HG03460 (cell line): ENCODE measurements at regions not wholly inside any gene's neighbourhood (a gene's known extent, or its start where the extent isn't known, plus 50 kb on each side); places are given as distances from the start of the nearest gene placed in this dataset.

Source experiments
- ATAC-seq: cut with Tn5 transposase; IDR thresholded peaks from one replicate; pipeline ENCODE4 v1.9.1; 2021; ENCODE audit not compliant: unreplicated experiment

DNA sequence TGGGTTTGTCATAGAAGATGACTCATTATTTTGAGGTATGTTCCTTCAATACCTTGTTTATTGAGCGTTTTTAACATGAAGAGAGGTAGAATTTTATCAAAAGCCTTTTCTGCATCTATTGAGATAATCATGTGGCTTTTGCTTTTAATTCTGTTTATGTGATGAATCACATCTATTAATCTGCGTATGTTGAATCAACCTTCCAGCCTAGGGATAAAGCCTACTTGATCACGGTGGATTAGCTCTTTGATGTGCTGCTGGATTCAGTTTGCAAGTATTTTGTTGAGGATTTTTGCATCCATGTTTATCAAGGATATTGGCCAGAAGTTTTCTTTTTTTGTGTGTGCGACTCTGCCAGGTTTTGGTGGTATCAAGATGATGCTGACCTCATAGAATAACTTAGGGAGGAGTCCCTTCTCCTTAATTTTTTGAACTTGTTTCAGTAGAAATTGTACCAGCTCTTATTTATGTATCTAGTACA lies 602.6 kb downstream of the SNAPC1 start:
- ATAC-seq: no peak

DNA sequence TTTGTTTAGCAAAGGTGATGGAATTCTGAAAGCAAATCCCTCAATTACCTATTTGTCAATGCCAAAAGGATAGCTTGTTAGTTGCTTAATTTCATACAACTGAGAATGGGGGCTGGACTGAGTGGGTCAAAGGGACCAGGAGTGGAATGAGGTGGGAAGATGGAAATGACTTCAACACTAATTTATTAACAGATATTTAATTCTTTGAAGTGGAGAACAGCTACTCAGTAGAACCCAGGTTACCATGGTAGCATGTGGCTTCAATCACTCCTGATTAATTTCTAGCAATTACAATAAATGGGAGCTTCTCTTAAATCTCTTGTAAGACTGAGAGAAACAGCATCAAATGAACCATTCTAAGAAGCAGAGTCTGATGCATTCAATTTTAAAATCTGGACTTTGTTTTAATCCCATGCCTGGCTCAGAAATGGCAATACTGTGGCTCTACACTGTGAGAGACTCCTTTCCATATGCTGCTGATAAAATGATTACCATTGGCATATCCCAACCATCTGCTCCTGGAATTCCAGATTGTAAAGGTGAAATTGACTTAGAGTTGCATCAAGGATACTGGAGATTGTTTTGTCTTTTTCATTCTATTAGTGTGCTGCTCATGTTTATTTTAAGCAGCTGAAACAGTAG lies 607.8 kb downstream of the SNAPC1 start:
- ATAC-seq: no peak

DNA sequence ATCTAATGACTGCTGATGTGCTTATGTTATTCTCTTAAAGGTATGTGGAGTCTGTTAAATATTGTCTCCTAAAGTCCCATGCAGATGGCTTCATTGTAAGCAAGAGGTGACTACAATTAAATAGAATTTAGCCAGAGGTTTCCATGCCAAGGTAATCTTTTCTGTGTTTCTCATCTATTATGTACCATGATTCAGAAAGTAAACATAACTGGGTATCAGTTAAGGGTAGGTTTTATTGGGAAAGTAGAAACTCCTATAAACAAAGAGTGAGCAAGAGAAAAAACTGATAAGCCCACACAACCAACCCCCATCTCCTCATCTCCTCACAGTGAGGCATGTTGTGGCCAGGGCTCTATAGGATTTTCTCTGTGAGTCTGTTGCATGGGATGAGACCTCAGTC lies 611.7 kb downstream of the SNAPC1 start:
- no peak for ATAC-seq

DNA sequence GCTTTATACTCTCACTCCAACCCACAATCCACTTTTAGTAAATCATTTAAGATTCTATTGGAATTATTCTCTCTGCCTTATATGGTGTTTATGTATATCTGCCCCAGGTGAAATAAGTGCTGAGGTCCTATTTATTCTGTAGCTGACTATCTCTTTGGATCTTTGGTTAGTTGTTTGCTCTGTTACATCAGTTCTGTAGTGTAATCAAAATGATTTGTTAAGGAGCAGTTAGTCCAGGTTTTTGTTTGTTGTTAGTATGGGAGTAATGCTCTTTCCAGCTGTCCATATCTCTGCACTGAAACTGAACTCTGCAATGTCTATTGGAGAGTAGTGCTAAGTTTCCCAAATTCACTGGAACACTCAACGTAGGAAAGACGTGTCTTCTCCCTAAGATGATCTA lies 615.8 kb downstream of the SNAPC1 start:
- no peak for ATAC-seq

DNA sequence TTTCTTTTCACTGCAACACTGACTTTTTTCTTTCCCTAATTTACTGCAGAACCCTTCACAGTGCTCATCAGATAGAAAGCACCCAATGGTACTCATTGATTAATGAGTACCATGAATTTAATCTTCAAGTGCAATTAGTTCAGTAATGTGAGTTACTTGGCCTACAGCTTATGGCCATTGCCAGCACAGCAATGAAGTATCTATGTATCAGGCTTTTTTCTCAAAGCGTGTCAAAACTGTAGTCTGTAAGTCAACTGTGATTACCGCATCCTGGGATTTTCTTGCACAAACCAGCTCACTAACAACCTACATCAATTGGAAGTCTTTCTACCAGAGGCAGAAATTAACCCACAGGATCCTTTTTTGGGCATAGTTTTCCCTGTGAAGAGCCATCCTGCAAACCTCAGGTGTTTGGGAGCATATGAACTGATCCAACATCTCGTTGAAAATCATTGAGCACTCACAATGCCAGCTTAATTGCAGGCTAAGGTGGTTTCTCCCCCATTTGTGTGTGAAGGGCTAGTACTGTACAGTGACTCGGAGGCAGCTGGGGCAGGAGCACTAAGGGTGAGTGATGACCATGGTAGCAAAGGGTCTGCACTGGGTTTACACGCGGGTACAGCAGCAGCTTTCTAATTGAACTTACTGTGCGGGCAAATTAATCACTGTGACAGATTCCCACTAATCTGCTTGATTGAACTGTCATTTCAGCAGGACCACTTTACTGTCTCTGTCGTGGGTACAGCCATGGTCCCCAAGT lies 619.3 kb downstream of the SNAPC1 start:
- ATAC-seq: no peak

DNA sequence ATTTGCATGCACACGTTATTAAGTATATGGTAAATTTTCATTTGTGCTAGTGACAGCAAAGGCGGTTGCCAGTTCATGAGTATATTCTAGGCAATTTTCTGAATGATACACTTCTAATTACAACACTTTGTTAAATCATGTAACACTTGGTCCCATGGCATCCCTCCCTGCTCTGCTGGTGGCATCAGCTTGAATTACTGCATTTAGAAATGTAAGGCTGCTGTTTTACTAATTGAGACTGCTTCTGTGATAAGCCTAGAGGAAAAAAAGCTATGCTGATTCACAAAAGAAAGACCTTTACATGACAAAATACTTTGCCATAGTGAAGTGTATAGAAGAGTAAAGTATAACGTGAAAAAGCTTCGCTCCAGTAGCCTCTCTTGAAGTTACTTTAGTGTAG lies 636.1 kb downstream of the KCNH5 start:
- no peak for ATAC-seq

DNA sequence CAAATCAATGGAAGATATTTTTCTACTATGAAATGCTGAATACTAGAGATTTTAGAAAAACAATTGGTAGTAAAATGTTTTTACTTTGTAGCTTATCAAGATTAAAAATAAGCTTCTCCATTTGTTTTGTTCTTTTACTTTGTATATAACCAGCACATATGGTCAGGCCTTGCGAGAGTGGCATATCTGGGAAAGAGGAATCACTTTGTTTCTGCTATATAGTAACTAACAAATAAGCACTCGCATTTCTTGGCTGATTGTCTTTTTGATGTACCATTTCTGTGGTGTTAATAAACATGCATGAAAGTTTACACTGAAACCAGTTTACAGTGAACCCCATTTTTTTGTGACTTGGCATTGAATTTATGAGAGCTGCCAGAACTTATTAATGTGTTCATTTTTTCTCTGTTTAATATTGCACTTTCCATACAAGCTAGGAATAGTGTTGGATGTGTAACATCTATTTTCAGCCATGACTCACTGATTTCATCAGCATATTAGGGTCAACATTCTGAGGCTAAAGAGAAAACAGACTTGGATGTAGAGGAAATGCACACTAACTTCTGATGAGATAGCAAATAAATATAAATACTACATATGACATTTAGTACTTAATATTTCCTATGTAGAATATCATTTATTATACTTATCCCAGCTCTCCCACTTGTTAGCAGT lies 635.5 kb downstream of the KCNH5 start:
- no peak for ATAC-seq

DNA sequence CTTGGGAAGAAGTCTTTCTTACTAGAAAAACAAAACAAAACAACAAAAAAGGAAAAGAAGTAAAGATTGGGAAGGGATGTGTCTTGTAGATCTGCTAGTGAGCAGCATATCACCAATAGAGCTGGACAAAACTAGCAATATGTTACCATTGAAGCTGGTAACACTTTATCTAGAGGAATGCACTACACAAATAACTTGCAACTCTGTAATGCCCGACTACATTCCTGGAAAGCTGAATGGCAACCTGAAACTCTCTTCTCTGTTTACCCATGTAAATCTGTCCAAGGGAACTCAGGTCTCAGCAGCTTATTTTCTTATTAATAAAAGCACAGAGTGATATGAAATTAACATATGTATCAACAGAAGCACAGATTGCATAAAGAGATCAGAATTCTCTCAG lies 624.4 kb downstream of the KCNH5 start:
- no peak for ATAC-seq

DNA sequence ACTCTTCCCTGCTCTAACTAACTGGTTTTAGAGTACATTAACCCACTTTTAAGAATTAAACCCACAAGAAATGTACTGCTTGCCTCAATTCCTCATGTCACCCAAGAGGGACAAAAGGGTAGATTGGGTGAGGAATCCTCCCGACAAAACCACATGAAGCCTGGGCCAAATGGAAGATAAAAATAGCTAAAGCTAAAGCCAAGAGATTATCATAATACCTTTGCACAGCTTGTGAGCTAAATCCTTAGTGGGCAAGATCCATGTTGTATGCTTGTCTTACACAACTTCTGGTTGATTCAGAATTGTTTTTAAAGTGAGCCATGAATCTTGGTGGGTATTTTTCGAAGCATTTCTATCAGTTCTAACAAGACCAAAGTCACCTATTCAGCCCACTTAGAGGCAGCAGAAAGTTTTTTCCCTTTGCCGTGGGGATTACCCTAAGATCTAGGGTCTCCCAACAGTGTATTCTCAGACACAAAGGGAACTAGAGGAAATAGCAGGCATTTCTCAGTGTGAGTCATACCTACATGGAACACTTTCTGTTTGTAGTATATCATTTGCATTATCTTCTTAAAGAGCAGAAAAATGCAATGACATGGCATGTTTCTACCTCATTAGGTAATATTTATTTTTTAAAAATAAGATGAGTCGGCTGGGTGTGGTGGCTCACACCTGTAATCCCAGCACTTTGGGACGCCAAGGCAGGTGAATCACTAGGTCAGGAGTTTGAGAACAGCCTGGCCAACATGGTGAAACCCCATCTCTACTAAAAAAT lies 616.6 kb downstream of the KCNH5 start:
- ATAC-seq: no peak

DNA sequence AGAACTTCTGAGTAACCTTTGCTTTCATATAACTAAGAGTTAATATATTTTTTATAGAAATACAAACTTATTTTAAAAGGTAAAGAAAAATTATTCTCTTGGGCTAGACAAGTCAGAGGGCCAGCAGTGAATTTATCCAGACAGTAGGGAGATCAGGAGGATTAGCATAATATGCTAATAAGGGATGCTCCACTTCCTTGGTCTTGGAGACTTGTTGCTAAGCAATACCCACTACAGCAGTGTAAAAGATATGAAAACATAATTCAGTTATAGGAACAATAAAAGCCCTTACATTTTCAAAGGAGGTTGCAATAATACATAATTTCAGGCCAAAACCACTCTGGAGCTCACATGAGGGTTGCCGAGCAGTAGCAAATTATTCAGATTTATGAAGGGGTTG lies 615.6 kb downstream of the KCNH5 start:
- ATAC-seq: no peak

DNA sequence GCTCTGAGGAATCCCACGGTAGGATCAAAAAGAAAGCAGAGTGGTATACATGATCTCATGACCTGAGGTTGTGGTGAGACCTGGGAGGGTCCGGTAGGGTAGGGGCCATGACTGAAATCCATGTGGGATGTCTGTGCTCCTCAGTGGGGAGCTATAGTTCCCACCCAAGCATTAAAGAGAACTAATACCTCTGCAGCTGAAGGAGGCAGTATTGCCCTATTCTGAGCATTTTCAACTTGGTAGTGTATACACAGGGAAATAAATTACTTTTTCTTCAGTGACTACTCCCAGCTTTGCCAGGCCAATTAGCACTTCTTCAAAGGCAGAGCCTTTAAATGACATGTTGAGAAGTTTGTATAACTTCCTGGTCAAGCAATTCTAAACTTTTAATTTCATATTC lies 613.8 kb downstream of the KCNH5 start:
- no peak for ATAC-seq

DNA sequence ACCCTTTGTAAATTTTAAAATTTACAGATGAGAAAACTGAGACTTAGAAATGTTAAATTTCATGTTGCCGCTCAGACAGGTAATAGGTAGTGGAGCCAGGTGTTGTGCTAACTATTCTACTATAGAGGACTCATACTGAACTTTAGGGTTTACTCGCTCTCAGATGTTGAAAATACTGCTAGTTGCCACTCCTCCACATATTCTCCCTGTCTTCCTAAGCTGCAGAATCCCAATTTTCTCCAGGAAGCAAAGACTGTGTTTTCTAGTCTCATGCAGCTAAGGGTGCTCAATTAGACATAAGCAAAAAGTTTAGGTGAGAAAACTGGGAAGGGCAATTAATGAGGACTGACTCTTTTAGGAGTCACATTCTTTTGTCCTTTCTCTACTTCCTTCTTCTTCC lies 612.3 kb downstream of the KCNH5 start:
- no peak for ATAC-seq

DNA sequence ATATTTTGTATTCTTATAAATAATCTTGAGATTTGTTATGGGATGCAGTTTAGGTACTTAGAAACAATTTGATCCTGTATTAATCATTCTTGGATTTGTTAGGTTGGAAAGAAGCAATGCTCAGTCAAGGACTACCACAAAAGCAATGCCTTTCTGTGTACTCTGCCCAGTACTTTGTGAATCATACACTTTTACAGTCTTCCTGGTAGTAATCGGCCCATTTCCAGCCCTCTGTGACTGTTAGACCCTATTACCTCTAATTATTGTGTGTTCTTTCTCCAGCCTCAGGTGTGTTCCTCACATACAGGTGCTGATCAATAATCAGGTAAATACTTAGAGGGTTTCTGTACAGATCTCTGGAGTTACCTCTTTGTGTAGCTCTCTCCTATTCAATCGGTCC lies 609.0 kb downstream of the KCNH5 start:
- ATAC-seq: no peak

DNA sequence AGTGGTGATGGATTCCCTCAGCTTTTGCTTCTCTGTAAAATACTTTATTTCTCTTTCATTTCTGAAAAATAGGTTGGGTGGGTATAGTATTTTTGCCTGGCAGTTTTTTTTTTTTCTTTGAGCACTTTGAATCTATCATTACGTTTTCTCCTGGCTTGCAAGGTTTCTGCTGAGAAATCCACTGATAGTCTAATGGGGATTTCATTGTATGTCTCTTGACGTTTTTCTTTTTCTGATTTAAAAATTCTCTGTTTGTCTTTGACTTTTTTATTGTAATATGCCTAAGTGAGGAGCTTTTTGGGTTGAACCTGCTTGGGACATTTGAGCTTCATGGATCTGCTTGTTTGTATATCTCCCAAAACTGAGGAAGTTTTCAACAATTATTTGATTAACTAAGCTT lies 606.0 kb downstream of the KCNH5 start:
- no peak for ATAC-seq

DNA sequence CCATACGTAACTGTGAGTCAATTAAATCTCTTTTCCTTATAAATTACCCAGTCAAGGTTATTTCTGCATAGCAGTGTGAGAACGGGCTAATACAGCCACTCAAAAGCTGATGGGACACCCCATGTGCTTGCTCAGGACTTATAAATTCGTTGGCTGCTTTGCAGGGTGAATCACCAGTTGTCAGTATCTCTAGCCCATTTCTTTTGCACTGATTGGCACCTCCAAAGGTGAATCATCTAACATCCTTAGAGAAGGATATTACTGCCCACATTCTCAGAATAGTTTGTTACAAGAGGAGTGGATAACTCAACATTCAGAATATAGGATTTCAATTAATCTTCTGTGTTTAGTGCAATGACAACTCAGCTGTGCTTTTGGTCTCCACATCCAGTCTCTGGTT lies 601.5 kb downstream of the KCNH5 start:
- ATAC-seq: no peak

DNA sequence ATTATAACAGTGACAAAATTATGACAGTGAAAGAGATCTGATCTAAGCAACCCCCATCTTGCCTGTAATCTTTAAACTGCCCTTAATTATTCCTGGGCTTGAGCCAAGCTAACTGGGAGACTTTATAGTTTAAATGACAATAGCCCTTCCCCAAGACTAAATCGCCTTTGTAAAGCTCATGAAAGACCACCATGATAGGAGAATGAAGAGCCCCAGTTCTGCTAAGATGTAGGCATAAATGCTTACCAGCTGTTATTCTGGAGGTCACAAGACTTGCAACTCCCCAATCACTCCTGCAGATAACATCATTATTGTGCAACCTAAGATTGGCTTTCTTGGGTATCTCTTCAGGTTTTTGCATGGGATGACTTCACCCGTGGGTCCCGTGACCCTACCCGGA lies 599.7 kb downstream of the KCNH5 start:
- ATAC-seq: no peak

DNA sequence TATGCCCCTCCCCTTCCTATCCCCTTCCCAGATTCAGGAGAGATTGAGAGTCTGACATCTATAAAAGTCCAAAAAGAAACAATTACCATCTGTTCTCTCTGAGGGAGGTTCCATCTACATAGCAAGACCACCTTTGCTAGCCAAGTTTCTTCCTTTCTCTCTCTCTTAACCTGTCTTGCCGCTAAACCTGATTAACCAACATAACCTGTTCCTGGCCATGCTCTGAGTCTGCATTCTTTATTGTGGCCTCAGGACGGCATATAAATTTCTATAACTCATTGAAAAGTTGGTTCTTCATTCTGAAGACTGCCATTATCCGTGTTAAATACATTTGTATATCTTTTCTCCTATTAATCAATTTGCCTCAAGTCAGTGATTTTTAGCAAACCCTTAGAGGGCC lies 594.0 kb downstream of the KCNH5 start:
- no peak for ATAC-seq

DNA sequence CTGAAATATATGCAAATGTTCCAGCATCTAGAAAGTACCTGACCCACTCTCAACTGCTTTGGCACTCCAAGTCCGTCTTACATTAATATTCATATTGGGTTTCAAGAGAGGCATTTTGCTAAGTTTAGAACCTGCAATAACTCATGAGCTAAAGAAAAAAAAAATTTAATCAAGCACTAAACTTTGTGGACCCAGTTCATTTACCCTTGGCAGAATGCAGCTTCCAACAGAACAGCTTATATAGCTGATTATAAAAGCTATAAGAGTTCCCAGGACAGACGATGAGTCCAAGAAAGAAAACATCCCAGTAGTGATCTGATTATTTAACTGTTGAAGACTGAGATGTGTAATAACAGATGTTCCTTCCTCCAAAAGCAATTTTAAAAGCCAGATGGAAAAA lies 592.0 kb downstream of the KCNH5 start:
- ATAC-seq: no peak

DNA sequence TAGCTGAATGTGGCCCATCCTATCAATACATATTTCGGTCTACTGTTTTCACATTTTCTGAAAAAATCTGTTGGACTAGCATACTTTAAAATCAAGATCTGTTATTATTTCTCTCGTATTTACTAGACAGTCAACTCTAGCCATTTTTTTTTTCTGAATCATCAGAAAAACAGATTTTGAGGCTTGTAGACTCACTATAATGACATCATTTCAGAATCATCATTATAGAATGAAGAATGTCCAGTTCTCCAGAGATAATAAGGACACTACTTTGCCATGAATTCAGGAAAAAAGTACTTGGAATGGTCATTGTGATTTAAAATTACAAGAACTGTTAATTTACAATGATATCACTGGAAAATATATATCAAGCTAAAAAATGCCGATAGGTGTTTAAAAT lies 589.8 kb downstream of the KCNH5 start:
- no peak for ATAC-seq

DNA sequence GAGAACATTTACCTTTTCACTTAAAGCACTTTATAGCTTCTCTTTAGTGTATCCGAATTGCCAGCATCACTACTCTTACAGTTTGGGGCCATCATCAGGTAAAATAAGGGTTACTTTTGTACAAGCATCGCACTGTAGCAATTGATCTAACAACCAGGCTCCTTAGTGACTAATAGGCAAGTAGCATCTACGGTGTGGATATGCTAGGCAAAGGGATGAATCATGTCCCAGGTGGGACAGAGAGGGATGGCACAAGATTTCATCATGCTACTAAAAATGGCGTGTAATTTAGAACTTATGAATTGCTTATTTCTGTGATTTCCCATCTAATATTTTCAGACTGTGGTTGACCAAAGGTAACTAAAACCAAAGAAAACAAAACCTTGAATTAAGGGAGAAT lies 582.3 kb downstream of the KCNH5 start:
- no peak for ATAC-seq

DNA sequence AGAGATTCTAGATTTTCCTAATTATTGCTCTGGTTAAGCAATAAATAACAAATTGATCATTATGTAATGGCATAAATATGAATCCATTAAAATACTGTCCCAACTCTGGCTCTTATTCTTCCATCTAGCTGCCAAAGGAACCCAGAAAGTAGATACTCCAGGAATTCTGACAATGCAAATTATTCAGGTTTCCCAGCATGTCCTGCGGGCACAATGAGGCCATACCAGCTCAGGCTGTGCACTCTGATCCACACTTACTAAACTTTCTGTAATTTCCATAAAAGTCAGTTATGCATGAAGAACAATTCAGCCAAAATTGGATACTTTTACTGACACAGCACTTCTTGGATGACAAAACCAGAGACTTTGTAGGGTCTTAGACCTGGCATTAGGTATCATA lies 576.3 kb downstream of the KCNH5 start:
- no peak for ATAC-seq

DNA sequence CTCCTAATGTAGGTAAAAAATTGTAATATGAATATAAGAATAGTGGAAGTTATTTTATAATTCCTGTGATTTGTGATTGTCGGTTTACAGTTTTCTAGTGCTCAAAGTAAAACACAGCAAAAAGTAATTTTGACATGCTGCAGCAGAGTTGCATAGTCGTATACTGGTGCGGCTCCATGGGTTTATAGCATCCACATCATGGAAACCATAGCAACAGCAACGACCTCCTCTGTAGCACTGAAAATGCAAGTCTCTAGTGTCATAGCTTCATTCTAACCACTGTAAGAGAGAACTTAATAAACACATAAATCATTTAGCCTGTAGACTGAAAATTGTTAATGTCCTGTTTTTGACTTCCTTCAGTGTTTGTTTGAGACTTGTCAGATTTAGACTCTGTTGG lies 574.3 kb downstream of the KCNH5 start:
- ATAC-seq: no peak
